ENCODE measurements at regions not wholly inside any gene's neighbourhood (a gene's known extent, or its start where the extent isn't known, plus 50 kb on each side); places are given as distances from the start of the nearest gene placed in this dataset.

DNA sequence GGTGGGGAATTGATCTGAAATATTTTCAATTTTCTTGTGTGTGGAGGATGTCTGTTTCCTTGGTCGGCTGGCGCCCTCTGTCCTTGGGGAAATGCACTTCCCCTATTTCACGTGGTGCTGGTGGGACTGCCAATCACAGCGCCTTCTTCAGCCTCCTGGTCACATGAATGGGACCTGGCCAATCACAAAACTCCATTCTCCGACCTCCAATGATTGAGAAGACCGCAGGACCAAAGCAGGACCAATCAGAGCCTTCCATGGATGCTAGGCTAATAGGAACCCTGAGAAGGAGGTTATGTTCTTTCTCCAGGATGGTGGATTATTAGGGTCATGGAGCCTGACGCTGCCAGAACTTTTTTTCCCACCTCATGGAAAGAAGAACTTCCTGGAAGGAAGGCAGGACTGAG, 188.7 kb downstream of the TTC8 start:
- Histone ChIP-seq H3K27ac (no peak overlapping the region), H3K4me3 (no peak overlapping the region), H3K4me1 (peaks cover 0 to 6% (median 0%) of the 10 kb centered on the region in 6 donors), H3K9me3 (no peaks in the 10 kb centered on the region), H3K27me3 (replicated peaks in 1 of 7) (peaks cover 0 to 7% (median 0%) of the 10 kb centered on the region in 7 donors), H3K36me3 (no peaks in the 10 kb centered on the region)
- 53 to 75% (median 69%) methylated on average over 7 of the region's 7 CpGs for WGBS, 5 donors
- DNase-seq, result no peak
- intact Hi-C loops (cut with DNase I; ENCODE audit: low total_unique reads), result no loop called here
- TF ChIP-seq, protein P1, sequence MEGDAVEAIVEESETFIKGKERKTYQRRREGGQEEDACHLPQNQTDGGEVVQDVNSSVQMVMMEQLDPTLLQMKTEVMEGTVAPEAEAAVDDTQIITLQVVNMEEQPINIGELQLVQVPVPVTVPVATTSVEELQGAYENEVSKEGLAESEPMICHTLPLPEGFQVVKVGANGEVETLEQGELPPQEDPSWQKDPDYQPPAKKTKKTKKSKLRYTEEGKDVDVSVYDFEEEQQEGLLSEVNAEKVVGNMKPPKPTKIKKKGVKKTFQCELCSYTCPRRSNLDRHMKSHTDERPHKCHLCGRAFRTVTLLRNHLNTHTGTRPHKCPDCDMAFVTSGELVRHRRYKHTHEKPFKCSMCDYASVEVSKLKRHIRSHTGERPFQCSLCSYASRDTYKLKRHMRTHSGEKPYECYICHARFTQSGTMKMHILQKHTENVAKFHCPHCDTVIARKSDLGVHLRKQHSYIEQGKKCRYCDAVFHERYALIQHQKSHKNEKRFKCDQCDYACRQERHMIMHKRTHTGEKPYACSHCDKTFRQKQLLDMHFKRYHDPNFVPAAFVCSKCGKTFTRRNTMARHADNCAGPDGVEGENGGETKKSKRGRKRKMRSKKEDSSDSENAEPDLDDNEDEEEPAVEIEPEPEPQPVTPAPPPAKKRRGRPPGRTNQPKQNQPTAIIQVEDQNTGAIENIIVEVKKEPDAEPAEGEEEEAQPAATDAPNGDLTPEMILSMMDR (IDR thresholded peaks at IDR 0.05 in 8 of 11, conservative IDR thresholded peaks at IDR 0.05 in 3 of 11), result no peak
- TF ChIP-seq POLR2A (IDR thresholded peaks at IDR 0.05) (no peak), POLR2AphosphoS5 (IDR thresholded peaks at IDR 0.05) (no peak)

- WGBS, 5 donors, result 55 to 58% (median 56%) methylated on average over 11 of the region's 11 CpGs
- intact Hi-C loops (cut with DNase I; ENCODE audit: low total_unique reads), result no loop called here
- H3K36me3 ChIP-seq, result no peaks in the 10 kb centered on the region
These were observed 189.5 kb downstream of the TTC8 start for GRCh38 chr14:89013698-89014568.

DNA sequence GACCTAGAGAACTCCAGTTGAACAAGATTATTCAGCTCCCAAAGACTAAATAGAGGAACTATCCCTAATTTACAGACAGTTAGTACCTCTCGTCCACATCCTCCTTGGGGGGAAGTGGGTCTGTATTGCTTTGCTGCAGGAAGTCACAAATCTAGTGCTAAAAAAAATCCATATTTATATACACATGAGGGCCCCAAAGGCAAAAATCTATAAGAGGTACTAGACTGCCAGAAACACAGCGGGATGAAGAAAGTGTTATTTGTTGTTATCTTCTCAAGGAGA, 190.1 kb downstream of the TTC8 start:
- H3K4me1 ChIP-seq, result peaks cover 0 to 6% (median 0%) of the 10 kb centered on the region in 6 donors
- no peak overlapping the region for H3K4me3 ChIP-seq
- no peak overlapping the region for H3K27ac ChIP-seq
- H3K27me3 ChIP-seq (replicated peaks in 1 of 7), result peaks cover 0 to 7% (median 0%) of the 10 kb centered on the region in 7 donors
- 9 to 30% (median 18%) methylated on average over 2 of the region's 2 CpGs for WGBS, 5 donors
- TF ChIP-seq POLR2AphosphoS5 (IDR thresholded peaks at IDR 0.05) (no peak), POLR2A (IDR thresholded peaks at IDR 0.05) (no peak)
- TF ChIP-seq, protein P1 (IDR thresholded peaks at IDR 0.05 in 8 of 11, conservative IDR thresholded peaks at IDR 0.05 in 3 of 11), result no peak
- DNase-seq, result no peak
- no peaks in the 10 kb centered on the region for H3K36me3 ChIP-seq
- intact Hi-C loops (cut with DNase I; ENCODE audit: low total_unique reads), result no loop called here
- no peaks in the 10 kb centered on the region for H3K9me3 ChIP-seq

More at GRCh38 chr14:89013698-89014568, 189.5 kb downstream of the TTC8 start:
- Histone ChIP-seq H3K9me3 (no peaks in the 10 kb centered on the region), H3K27ac (no peak overlapping the region), H3K27me3 (replicated peaks in 1 of 7) (peaks cover 0 to 7% (median 0%) of the 10 kb centered on the region in 7 donors), H3K4me3 (no peak overlapping the region), H3K4me1 (peaks cover 0 to 6% (median 0%) of the 10 kb centered on the region in 6 donors)
- no peak for TF ChIP-seq POLR2AphosphoS5 (IDR thresholded peaks at IDR 0.05)
- DNase-seq, result no peak

DNA sequence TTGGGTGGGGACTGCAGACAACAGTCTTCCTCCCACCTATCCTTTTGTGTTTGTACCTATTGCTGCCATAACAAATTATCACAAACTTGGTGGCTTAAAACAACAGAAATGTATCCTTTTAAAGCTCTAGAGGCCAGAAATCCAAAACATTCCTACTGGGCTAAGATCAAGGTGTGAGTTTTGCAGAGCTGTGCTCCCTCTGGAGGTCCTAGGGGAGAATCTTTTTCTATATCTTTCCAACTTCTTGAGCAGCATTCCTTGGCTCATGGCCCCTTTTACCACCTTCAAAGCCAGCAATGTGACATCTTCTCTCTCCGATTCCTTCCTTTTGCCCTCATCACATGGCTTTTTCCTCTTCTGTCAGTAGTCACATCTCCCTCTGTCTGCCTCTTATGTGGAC, 190.6 kb downstream of the TTC8 start:
- WGBS, 5 donors, result 87 to 96% (median 93%) methylated on average over 1 of the region's 1 CpG
- intact Hi-C loops (cut with DNase I; ENCODE audit: low total_unique reads), result no loop called here
- H3K36me3 ChIP-seq, result no peaks in the 10 kb centered on the region
- H3K27me3 ChIP-seq (replicated peaks in 1 of 7), result peaks cover 0 to 7% (median 0%) of the 10 kb centered on the region in 7 donors
- TF ChIP-seq, protein P1 (IDR thresholded peaks at IDR 0.05 in 8 of 11, conservative IDR thresholded peaks at IDR 0.05 in 3 of 11), result no peak
- TF ChIP-seq POLR2A (IDR thresholded peaks at IDR 0.05) (no peak), POLR2AphosphoS5 (IDR thresholded peaks at IDR 0.05) (no peak)
- DNase-seq, result no peak
- H3K4me1 ChIP-seq, result peaks cover 0 to 6% (median 0%) of the 10 kb centered on the region in 6 donors
- H3K27ac ChIP-seq, result no peak overlapping the region
- H3K4me3 ChIP-seq, result no peak overlapping the region
- no peaks in the 10 kb centered on the region for H3K9me3 ChIP-seq
